ENCODE measurements at regions not wholly inside any gene's neighbourhood (a gene's known extent, or its start where the extent isn't known, plus 50 kb on each side); places are given as distances from the start of the nearest gene placed in this dataset.

DNA sequence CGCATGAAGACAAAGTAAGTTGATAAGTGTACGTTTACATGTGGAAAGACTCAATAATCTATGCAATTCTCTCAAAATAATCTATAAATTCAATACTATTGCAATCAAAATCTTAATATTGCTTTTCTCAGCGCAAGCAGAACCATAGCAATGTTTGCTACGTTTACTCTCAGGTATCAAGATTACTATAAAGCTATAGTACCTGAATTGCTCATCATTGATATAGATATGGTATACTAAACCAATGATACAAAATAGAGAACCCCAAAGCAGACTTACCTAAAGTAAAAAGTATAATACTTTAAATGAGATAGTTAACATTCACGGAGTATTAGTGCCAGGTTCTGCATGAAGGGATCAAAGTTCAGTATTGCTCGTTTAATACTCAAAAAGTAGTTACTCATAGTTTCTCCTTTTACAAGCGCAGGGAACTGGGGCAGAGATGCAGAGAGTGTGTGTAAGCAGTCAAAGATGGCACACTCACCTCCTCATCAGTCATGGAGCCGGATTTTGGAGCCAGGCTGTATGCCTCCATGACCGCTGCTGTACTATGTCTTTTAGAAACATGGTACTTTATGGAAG lies 391.0 kb upstream of the ID2 start:
- no peak overlapping the region for H3K27ac ChIP-seq (replicated peaks in 1 of 4)
- H3K9me3 ChIP-seq, result no peaks in the 10 kb centered on the region
- H3K27me3 ChIP-seq, result no peaks in the 10 kb centered on the region
- TF ChIP-seq POLR2A (IDR thresholded peaks at IDR 0.05; ENCODE audit: low read depth), result no peak
- TF ChIP-seq, protein P1, sequence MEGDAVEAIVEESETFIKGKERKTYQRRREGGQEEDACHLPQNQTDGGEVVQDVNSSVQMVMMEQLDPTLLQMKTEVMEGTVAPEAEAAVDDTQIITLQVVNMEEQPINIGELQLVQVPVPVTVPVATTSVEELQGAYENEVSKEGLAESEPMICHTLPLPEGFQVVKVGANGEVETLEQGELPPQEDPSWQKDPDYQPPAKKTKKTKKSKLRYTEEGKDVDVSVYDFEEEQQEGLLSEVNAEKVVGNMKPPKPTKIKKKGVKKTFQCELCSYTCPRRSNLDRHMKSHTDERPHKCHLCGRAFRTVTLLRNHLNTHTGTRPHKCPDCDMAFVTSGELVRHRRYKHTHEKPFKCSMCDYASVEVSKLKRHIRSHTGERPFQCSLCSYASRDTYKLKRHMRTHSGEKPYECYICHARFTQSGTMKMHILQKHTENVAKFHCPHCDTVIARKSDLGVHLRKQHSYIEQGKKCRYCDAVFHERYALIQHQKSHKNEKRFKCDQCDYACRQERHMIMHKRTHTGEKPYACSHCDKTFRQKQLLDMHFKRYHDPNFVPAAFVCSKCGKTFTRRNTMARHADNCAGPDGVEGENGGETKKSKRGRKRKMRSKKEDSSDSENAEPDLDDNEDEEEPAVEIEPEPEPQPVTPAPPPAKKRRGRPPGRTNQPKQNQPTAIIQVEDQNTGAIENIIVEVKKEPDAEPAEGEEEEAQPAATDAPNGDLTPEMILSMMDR (IDR thresholded peaks at IDR 0.05), result no peak
- TF ChIP-seq POLR2AphosphoS5 (IDR thresholded peaks at IDR 0.05), result no peak
- no peak for TF ChIP-seq EP300 (IDR thresholded peaks at IDR 0.05)
- intact Hi-C loops (cut with DNase I), result no loop called here
- no peaks in the 10 kb centered on the region for H3K4me1 ChIP-seq
- no peak for DNase-seq (ENCODE audit: extremely low spot score)
- WGBS, result 92% methylated on average over 9 of the region's 9 CpGs
- no peak overlapping the region for H3K4me3 ChIP-seq
- H3K36me3 ChIP-seq, result no peaks in the 10 kb centered on the region

GRCh38 chr2:8296306-8296705 lies 385.6 kb upstream of the ID2 start:
- intact Hi-C loops (cut with DNase I), result no loop called here
- Histone ChIP-seq H3K4me1 (peaks cover 0 to 6% (median 1%) of the 10 kb centered on the region in 4 donors), H3K9me3 (no peaks in the 10 kb centered on the region), H3K27me3 (no peaks in the 10 kb centered on the region), H3K4me3 (no peak overlapping the region), H3K27ac (replicated peaks in 1 of 4) (no peak overlapping the region), H3K36me3 (no peaks in the 10 kb centered on the region)
- no peak for TF ChIP-seq POLR2A (IDR thresholded peaks at IDR 0.05; ENCODE audit: low read depth)
- TF ChIP-seq, protein P1 (IDR thresholded peaks at IDR 0.05), result no peak
- TF ChIP-seq EP300 (IDR thresholded peaks at IDR 0.05), result no peak
- TF ChIP-seq POLR2AphosphoS5 (IDR thresholded peaks at IDR 0.05), result no peak
- DNase-seq (ENCODE audit: extremely low spot score), result no peak
- WGBS, result 92% methylated on average over 4 of the region's 4 CpGs

DNA sequence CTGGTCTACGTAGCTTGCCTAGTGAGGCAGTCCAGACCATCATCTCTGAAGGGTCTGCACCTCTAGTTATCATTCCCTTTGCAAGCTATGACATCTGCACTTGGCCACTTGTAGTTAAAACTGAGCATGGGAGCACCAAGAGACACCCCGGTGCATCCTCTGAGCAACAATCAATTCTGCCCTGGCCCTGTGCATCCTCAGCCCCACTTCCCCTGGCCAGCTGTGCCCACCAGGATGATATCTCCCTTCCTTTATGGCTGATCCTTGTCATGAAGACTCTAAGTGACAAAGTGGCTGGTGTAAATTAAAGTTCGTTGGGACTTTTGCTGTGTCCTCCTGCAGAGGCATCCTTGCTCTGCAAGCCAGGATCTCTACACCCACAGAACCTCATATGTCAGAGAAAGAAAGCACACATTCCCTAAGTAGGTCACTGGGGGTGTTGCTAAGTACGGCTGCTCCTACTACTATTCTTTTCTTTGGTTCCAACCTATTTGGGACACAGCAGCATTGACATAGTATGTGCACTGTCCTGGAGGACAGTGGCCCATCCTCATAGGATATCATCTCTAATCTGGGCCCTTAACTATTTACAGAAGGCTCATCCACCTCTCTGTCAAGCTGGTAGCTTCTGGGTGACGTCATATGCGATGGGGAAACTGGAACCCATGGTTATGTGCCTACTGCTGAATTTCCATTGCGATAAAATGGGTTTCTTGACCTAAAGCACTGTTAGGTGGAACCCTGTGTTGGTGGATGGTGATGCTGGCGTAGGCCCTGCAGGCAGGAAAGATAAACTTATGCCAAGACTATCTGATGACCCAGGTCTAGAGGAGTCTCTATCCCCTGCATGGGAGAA lies 384.3 kb upstream of the ID2 start:
- Histone ChIP-seq H3K4me1 (peaks cover 0 to 11% (median 9%) of the 10 kb centered on the region in 4 donors), H3K9me3 (no peaks in the 10 kb centered on the region), H3K27ac (replicated peaks in 1 of 4) (no peak overlapping the region), H3K4me3 (no peak overlapping the region), H3K27me3 (no peaks in the 10 kb centered on the region), H3K36me3 (no peaks in the 10 kb centered on the region)
- 95% methylated on average over 8 of the region's 8 CpGs for WGBS
- intact Hi-C loops (cut with DNase I), result no loop called here
- DNase-seq (ENCODE audit: extremely low spot score), result no peak
- TF ChIP-seq POLR2A (IDR thresholded peaks at IDR 0.05; ENCODE audit: low read depth) (no peak), POLR2AphosphoS5 (IDR thresholded peaks at IDR 0.05) (no peak), EP300 (IDR thresholded peaks at IDR 0.05) (no peak)
- TF ChIP-seq, protein P1 (IDR thresholded peaks at IDR 0.05), result no peak

- Histone ChIP-seq H3K4me1 (peaks cover 0 to 16% (median 13%) of the 10 kb centered on the region in 4 donors), H3K27me3 (no peaks in the 10 kb centered on the region), H3K36me3 (no peaks in the 10 kb centered on the region), H3K27ac (replicated peaks in 1 of 4) (no peak overlapping the region), H3K9me3 (no peaks in the 10 kb centered on the region), H3K4me3 (no peak overlapping the region)
- intact Hi-C loops (cut with DNase I), result no loop called here
- WGBS, result 72% methylated on average over 3 of the region's 3 CpGs
- DNase-seq (ENCODE audit: extremely low spot score), result no peak
- TF ChIP-seq POLR2AphosphoS5 (IDR thresholded peaks at IDR 0.05), result peak; percentile 10
- TF ChIP-seq, protein P1 (IDR thresholded peaks at IDR 0.05), result no peak
Observed at GRCh38 chr2:8298783-8299182, 383.1 kb upstream of the ID2 start.

Data from esophagus muscularis mucosa (tissue), 4 donors.